ENCODE measurements at regions not wholly inside any gene's neighbourhood (a gene's known extent, or its start where the extent isn't known, plus 50 kb on each side); places are given as distances from the start of the nearest gene placed in this dataset.

GRCh38 chr14:45531022-45531421, 278.0 kb upstream of the MIS18BP1 start:
- dilution Hi-C loops (cut with MboI; ENCODE audit: extremely low pct_ligation_motif_present, low sequenced_read_pairs): no loop called here
- DNase-seq (ENCODE audit: low read depth, low spot score): no peak
- H3K4me2 ChIP-seq (ENCODE audit: control insufficient read depth, extremely low read depth, insufficient read depth, low read depth, low read length): no peak overlapping the region
- TF ChIP-seq EZH2 (IDR thresholded peaks at IDR 0.05; ENCODE audit: low read length) (no peak), CTCF (optimal IDR thresholded peaks at IDR 0.05 in 1 of 3, IDR thresholded peaks at IDR 0.05 in 1 of 3, conservative IDR thresholded peaks at IDR 0.05 in 1 of 3; ENCODE audit: extremely low read depth in 1 of 3, insufficient read depth in 2 of 3, low read length in 3 of 3) (no peak)
- H3K36me3 ChIP-seq (ENCODE audit: control insufficient read depth in 2 of 2, extremely low read depth in 1 of 2, insufficient read depth in 2 of 2, low read length in 2 of 2): no peaks in the 10 kb centered on the region
- H2AFZ ChIP-seq (ENCODE audit: control insufficient read depth, low read length): no peak overlapping the region
- H3K79me2 ChIP-seq (ENCODE audit: control insufficient read depth, insufficient read depth, low read length): no peaks in the 10 kb centered on the region
- no peak overlapping the region for H3K4me3 ChIP-seq (ENCODE audit: control insufficient read depth in 2 of 3, extremely low read depth in 1 of 3, insufficient read depth in 2 of 3, low read depth in 1 of 3, low read length in 3 of 3)
- H3K27me3 ChIP-seq (ENCODE audit: control insufficient read depth, extremely low read depth, insufficient read depth, low read length): no peaks in the 10 kb centered on the region
- H3K4me1 ChIP-seq (ENCODE audit: control insufficient read depth, extremely low read depth, insufficient read depth, low read length): no peaks in the 10 kb centered on the region
- H3K9me3 ChIP-seq (ENCODE audit: control insufficient read depth, low read depth, low read length): no peaks in the 10 kb centered on the region
- no peak for FAIRE-seq
- no peak overlapping the region for H3K9ac ChIP-seq (ENCODE audit: control insufficient read depth, extremely low read depth, insufficient read depth, low read length)
- H3K27ac ChIP-seq (ENCODE audit: control insufficient read depth, insufficient read depth, low read length): no peak overlapping the region
- H3K9me1 ChIP-seq (ENCODE audit: control insufficient read depth, extremely low read depth, insufficient read depth, low read length): no peaks in the 10 kb centered on the region
- H4K20me1 ChIP-seq (ENCODE audit: control insufficient read depth, extremely low read depth, insufficient read depth, low read length): no peaks in the 10 kb centered on the region

DNA sequence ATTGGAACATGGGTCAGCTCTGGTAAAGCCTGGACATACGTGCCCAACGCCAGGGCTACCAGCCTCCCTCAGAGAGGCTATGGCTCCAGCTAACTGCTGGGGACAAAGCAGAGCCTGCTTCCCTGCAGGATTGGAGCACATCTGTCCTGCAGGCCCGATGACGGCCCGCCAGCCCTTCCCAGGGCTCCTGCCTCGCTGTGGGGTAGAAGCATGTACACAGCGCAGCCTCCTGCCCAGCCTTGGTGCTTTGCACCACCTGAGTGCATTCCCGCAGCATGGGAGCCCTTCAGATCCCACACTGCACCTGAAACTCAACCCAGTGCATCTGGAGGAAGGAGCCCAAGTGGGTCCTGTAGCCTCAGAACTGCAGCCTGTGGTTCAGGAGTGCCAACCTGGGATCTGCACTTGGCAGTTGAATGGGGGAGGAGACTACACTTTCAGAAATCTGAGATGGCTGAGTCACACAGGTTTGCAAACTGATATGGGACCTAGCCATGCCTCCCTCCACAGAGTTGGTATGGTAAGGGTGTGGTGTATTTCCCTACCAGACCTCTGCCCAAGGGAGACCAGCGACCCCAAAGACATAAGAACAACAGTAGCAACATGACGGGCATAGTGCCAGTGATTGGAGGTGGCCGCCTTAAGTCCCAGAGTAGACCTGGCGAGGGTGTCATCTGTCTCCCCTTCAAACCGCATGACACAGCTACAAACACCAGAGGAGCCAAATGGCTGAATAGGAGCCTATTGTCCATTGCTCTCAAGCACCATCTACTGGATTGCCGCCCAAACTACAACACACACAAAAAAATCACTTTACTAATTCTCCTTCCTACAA, 273.9 kb upstream of the MIS18BP1 start:
- H3K79me2 ChIP-seq (ENCODE audit: control insufficient read depth, insufficient read depth, low read length): no peaks in the 10 kb centered on the region
- DNase-seq (ENCODE audit: low read depth, low spot score) (no peak), FAIRE-seq (peak; percentile 73)
- no peaks in the 10 kb centered on the region for H3K9me3 ChIP-seq (ENCODE audit: control insufficient read depth, low read depth, low read length)
- H3K4me2 ChIP-seq (ENCODE audit: control insufficient read depth, extremely low read depth, insufficient read depth, low read depth, low read length): no peak overlapping the region
- H3K4me3 ChIP-seq (ENCODE audit: control insufficient read depth in 2 of 3, extremely low read depth in 1 of 3, insufficient read depth in 2 of 3, low read depth in 1 of 3, low read length in 3 of 3): no peak overlapping the region
- no peak overlapping the region for H3K9ac ChIP-seq (ENCODE audit: control insufficient read depth, extremely low read depth, insufficient read depth, low read length)
- no peaks in the 10 kb centered on the region for H3K9me1 ChIP-seq (ENCODE audit: control insufficient read depth, extremely low read depth, insufficient read depth, low read length)
- H3K36me3 ChIP-seq (ENCODE audit: control insufficient read depth in 2 of 2, extremely low read depth in 1 of 2, insufficient read depth in 2 of 2, low read length in 2 of 2): no peaks in the 10 kb centered on the region
- H4K20me1 ChIP-seq (ENCODE audit: control insufficient read depth, extremely low read depth, insufficient read depth, low read length): no peaks in the 10 kb centered on the region
- no peak overlapping the region for H3K27ac ChIP-seq (ENCODE audit: control insufficient read depth, insufficient read depth, low read length)
- peak overlapping the region; percentile 63 for H2AFZ ChIP-seq (ENCODE audit: control insufficient read depth, low read length)
- no peaks in the 10 kb centered on the region for H3K27me3 ChIP-seq (ENCODE audit: control insufficient read depth, extremely low read depth, insufficient read depth, low read length)
- TF ChIP-seq EZH2 (IDR thresholded peaks at IDR 0.05; ENCODE audit: low read length) (no peak), CTCF (optimal IDR thresholded peaks at IDR 0.05 in 1 of 3, IDR thresholded peaks at IDR 0.05 in 1 of 3, conservative IDR thresholded peaks at IDR 0.05 in 1 of 3; ENCODE audit: extremely low read depth in 1 of 3, insufficient read depth in 2 of 3, low read length in 3 of 3) (peak; percentile 59 to 74 (median 70))
- dilution Hi-C loops (cut with MboI; ENCODE audit: extremely low pct_ligation_motif_present, low sequenced_read_pairs): no loop called here
- no peaks in the 10 kb centered on the region for H3K4me1 ChIP-seq (ENCODE audit: control insufficient read depth, extremely low read depth, insufficient read depth, low read length)
